GM12864 (cell line): ENCODE measurements at regions not wholly inside any gene's neighbourhood (a gene's known extent, or its start where the extent isn't known, plus 50 kb on each side); places are given as distances from the start of the nearest gene placed in this dataset.
"Not testable (repeated sequence)": the region's sequence is repeated elsewhere in the genome, so short reads cannot be mapped to it uniquely, and the experiment has no call there.

Source experiments
- DNase-seq: peaks from one replicate; pipeline ENCODE4 v3.0.0-alpha.2; 2011; ENCODE audit warnings: low read depth
- H3K4me3 ChIP-seq: 2 replicates; pipeline ENCODE4 v1.5.1; 2011; ENCODE audit warnings: mild to moderate bottlenecking, low read depth, low read length, control low read depth
- CTCF ChIP-seq: IDR thresholded peaks from 2 replicates; pipeline ENCODE4 v1.5.1; 2011; ENCODE audit warnings: low read depth, mild to moderate bottlenecking, moderate library complexity, low read length, control low read depth, inconsistent platforms; ENCODE audit errors: missing control alignments

DNA sequence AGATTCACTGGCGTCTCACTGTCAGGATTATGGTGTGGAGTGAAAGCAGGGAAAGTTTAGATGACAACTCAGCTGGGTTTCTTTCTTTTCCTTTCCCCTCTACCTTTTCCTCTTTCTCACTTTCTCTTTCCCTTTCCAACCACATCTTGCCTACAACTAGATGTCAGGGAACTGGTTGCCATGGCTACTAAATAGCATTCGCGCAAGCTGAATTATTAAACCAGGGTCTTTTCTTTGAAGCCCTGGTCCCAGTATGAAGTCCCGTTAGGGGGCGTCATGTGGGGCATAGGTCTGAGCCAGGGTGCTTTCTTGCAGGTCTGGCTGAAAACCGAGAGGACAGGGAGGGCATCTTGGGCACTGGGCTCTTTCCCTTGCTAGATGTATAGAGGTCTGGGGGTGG, 168.4 kb upstream of the CACNA1E start:
- no peak overlapping the region for H3K4me3 ChIP-seq
- DNase-seq: no peak
- TF ChIP-seq CTCF: no peak

- no peak for DNase-seq
- no peak for TF ChIP-seq CTCF
- H3K4me3 ChIP-seq: no peak overlapping the region
These were observed 165.9 kb upstream of the CACNA1E start for GRCh38 chr1:181317261-181317930.

DNA sequence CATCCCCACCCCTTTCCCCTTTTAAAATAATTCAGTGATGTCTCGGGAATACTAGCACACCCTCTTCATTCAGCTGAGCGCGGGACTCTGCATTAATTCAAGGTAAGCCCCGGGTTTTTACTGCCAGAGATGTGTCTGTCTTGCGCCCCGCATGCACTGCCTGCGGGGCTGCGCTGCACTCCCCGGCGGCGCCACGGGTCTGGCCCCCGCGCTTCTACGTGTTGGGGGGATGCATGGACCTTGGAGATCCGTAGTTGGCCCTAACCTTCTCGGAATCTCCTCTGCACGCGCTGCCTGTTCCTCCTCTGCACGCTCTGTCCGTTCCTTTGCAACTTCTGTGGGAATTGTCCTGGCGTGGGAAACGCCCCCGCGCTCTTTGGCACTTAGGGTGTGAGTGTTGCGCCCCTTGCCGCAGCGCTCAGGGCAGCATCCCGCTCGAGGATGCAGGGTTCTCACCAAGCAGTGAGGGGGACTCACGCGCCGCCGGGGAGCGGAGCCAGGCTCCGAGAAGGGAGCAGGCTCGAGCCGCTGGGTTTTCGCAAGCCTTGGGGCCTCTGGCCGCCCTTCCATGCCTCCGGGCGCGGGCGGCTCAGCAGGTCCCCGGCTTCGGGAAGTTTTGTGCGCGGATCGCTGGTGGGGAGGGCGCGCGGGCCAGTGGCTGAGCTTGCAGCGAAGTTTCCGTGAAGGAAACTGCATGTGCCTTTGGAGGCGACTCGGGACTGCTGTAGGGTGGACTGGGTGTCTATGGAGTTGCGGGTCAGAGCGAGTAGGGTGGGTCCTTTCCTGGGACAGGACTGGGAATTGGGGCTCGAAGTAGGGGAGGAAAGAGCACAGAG, 165.1 kb upstream of the CACNA1E start:
- no peak overlapping the region for H3K4me3 ChIP-seq
- DNase-seq: no peak
- TF ChIP-seq CTCF: no peak

DNA sequence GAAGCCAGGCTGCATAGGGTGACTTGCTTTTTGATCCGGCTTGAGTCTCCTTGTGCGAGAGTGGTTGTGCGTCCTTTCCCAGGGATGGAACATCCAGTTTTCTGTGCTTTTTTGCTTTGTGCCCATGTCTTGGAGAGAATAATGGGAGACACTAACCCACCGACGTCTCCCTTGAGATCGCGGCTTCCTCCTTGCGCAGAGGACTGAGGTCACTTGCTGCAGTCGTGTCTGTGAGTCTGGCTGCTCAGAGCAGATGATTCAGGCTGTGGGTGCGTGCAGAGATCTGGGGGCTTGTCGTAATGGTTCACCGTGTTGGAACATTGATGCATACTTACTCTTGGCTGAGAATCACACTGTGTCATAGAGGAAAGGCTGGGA, 164.5 kb upstream of the CACNA1E start:
- no peak for DNase-seq
- no peak for TF ChIP-seq CTCF
- no peak overlapping the region for H3K4me3 ChIP-seq

- TF ChIP-seq CTCF: no peak
These were observed 163.4 kb upstream of the CACNA1E start for GRCh38 chr1:181319907-181320306.

DNA sequence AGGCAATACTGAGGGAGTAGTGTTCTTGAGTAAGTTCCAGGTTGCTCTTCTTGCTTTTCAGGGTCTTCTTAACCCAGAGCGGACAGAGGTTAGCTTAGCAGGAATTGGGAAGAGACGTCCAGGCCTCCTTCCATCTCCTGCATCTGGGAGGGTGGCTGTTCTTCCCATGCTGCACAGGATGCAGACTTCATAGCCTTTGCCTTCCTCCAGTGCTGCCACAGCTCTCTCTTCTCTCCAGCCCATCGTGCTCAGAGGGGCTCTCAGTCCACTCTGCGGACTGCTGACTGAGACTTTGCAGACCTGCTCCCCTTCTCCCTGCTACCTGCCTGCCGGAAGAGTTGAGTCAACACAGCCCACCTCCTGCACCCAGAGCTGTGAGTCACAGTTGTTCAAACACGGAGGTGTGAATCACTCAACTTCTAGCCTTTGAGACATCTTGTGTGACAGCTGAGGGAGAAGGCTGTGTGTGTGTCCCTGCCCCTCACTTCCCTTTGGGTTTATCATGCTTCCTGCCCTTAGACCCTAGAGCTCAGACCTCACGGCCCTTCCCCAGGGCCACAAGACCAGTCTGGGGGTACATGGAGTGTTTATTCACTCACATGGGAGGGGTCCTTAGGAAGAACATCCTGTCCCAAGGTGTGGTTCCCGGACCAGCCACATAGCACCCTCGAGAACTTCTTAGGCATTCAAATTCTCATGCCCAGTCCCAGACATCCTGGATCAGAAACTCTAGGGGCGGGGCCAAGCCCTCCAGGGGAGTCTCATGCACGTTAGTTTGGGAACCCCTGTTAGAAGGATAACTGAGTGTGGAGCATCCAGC, 158.3 kb upstream of the CACNA1E start:
- no peak overlapping the region for H3K4me3 ChIP-seq
- no peak for TF ChIP-seq CTCF
- no peak for DNase-seq

More at GRCh38 chr1:181319907-181320306, 163.4 kb upstream of the CACNA1E start:
- H3K4me3 ChIP-seq: no peak overlapping the region
- DNase-seq: no peak

- not testable (repeated sequence) for DNase-seq, H3K4me3 ChIP-seq
These were observed 157.6 kb upstream of the CACNA1E start for GRCh38 chr1:181325765-181326164.
